ENCODE measurements at regions not wholly inside any gene's neighbourhood (a gene's known extent, or its start where the extent isn't known, plus 50 kb on each side); places are given as distances from the start of the nearest gene placed in this dataset.

DNA sequence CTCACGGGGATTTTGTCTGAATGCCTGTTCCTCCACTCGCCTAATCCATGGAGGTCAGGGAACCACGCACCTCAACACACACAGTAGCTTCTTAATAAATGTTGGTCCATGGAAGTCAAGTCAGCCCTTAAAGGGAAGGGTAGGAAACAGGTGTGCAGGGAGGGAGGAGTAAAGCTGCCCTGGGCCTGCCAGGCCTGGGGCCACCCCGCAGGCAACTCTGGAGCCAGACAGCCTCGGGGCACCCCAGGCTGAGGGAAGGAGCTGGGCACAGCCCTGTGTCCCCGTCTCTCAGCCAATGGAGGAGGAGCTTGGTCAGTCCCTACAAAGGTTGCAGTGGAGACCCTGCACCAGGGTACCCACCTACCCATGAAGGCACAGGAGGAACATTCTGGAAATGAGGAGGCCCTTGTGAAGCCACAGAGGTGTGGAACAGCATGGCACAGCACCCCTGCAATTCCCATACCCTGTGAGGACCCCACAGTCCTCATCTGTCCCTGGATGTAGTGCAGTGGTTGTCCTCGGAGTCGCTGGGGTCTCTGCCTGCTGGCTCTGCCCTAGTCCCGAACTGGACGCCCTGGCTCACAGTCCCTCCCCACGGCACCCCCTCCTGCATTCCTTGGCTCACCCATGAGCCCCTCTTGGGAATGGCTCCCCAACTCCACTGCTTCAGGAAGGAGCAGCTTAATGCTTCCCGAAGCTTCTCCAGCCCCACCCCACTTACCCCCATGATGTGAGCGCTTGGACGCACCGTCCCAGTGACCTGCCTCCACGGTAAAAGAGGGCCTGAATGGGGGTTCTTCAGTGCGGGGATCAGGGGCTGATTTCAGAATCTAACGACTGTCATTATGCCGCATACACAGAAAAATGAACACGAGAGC lies 79.2 kb upstream of the INSIG1 start:
- ChIA-PET CTCF (interaction anchor here (1.1 to 2.1 kb wide), 4 partner anchors 12 to 127 kb away, joined by 3 to 8 read pairs (median 5); no protein-coding TSS in a partner anchor), POLR2A (no interaction called here)
- no peak for TF ChIP-seq CTCF (IDR thresholded peaks at IDR 0.05; ENCODE audit: control extremely low read depth, extremely low read depth, low read depth, missing control alignments)
- DNase-seq (ENCODE audit: extremely low spot score): no peak

GRCh38 chr7:155219154-155219531 lies 78.5 kb upstream of the INSIG1 start:
- POLR2A ChIA-PET: no interaction called here
- CTCF ChIA-PET: interaction anchor here (1.0 to 1.1 kb wide), 2 partner anchors 11 to 291 kb away, joined by 3 to 4 read pairs; no protein-coding TSS in a partner anchor

GRCh38 chr7:155219947-155220769 lies 77.5 kb upstream of the INSIG1 start:
- DNase-seq (ENCODE audit: extremely low spot score): no peak
- no peak for TF ChIP-seq CTCF (IDR thresholded peaks at IDR 0.05; ENCODE audit: control extremely low read depth, extremely low read depth, low read depth, missing control alignments)

More at GRCh38 chr7:155219154-155219531, 78.5 kb upstream of the INSIG1 start:
- no peak for TF ChIP-seq CTCF (IDR thresholded peaks at IDR 0.05; ENCODE audit: control extremely low read depth, extremely low read depth, low read depth, missing control alignments)
- no peak for DNase-seq (ENCODE audit: extremely low spot score)

DNA sequence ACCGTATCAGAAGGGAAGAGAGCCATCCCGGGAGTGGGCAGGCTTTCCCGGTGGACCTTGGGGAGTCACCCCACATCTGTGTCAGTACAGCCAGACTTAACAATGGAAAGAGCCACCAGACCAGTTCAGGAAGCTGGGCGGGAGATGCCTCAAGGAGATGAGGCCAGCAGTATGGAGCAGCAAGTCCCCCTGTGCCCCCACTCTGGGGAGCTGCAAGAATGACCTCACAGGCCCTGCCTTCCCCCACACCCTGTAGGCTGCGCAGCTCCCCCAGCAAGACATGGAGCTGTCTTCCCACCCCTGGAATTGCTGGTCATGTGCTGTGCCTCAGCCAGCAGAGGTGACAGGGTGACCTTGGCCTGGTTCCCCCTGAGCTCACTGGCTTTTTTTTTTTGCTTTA lies 76.8 kb upstream of the INSIG1 start:
- ChIA-PET POLR2A (interaction anchor here (1.2 kb wide), 1 partner anchor 77 kb away, joined by 4 read pairs; the partner anchor contains the start of gene INSIG1), CTCF (interaction anchor here (0.7 kb wide), 1 partner anchor 31 kb away, joined by 3 read pairs; no protein-coding TSS in a partner anchor)
- DNase-seq (ENCODE audit: extremely low spot score): no peak
- TF ChIP-seq CTCF (IDR thresholded peaks at IDR 0.05; ENCODE audit: control extremely low read depth, extremely low read depth, low read depth, missing control alignments): no peak

More at GRCh38 chr7:155219947-155220769, 77.5 kb upstream of the INSIG1 start:
- POLR2A ChIA-PET: interaction anchor here (1.2 kb wide), 1 partner anchor 78 kb away, joined by 4 read pairs; the partner anchor contains the start of gene INSIG1
- CTCF ChIA-PET: interaction anchor here (1.0 kb wide), 1 partner anchor 292 kb away, joined by 3 read pairs; no protein-coding TSS in a partner anchor

DNA sequence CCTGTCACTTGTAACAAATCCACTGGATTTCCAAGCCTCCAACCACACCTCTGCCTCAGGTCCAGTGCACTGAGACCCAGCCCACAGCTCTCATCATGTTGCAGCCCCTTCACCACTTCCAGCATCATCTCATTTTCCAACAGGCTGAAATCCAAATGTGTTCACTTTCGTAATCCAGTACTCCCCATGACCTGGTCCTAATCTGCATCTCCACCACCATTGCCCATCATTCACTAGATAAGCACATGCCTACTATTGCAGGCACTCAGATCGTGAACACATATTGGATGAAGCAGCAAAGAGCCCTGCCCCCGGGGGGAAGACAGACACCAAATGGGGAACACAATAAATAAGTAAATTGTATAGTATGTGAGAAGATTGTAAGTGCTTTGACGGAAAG lies 76.1 kb upstream of the INSIG1 start:
- ChIA-PET POLR2A (no interaction called here), CTCF (interaction anchor here (0.7 to 1.7 kb wide), 2 partner anchors 31 to 153 kb away, joined by 3 read pairs; no protein-coding TSS in a partner anchor)

More for the DNA sequence above, 76.1 kb upstream of the INSIG1 start:
- no peak for DNase-seq (ENCODE audit: extremely low spot score)
- TF ChIP-seq CTCF (IDR thresholded peaks at IDR 0.05; ENCODE audit: control extremely low read depth, extremely low read depth, low read depth, missing control alignments): no peak

All from GM10248 (cell line).